ENCODE measurements at regions not wholly inside any gene's neighbourhood (a gene's known extent, or its start where the extent isn't known, plus 50 kb on each side); places are given as distances from the start of the nearest gene placed in this dataset.

- TF ChIP-seq CTCF (IDR thresholded peaks at IDR 0.05) = no peak
- no peak for TF ChIP-seq POLR2A (IDR thresholded peaks at IDR 0.05)
Measured at GRCh38 chr6:56734335-56734734, 91.6 kb upstream of the DST start.
